GM23338 (cell line): ENCODE measurements at regions not wholly inside any gene's neighbourhood (a gene's known extent, or its start where the extent isn't known, plus 50 kb on each side); places are given as distances from the start of the nearest gene placed in this dataset.

Experiments
- ATAC-seq: fragments of 200-7000 bp; cut with Tn5 transposase; 3 replicates; pipeline ENCODE4 v1.9.1; 2020
- DNase-seq: peaks from one replicate; pipeline ENCODE4 v3.0.0-alpha.2; 2015; ENCODE audit warnings: low spot score
- H2AFZ ChIP-seq: fragments of 200-600 bp; sonication (generic); 2 replicates; pipeline ENCODE4 v1.8.0; 2016; ENCODE audit warnings: antibody characterized with exemption, mild to moderate bottlenecking, moderate library complexity
- H3F3A ChIP-seq: fragments of 200-600 bp; sonication (generic); replicated peaks from 2 replicates; pipeline ENCODE4 v1.8.0; 2017; ENCODE audit warnings: antibody characterized with exemption, mixed run types, low read depth
- H3K27ac ChIP-seq: fragments of 200-600 bp; sonication (generic); 2 replicates; pipeline ENCODE4 v1.6.1; 2016; ENCODE audit warnings: low read depth
- H3K27me3 ChIP-seq: fragments of 200-600 bp; sonication (generic); 2 replicates; pipeline ENCODE4 v1.8.0; 2016; ENCODE audit warnings: mild to moderate bottlenecking, mixed run types, moderate library complexity; ENCODE audit not compliant: insufficient read depth
- H3K36me3 ChIP-seq: fragments of 200-600 bp; sonication (generic); 2 replicates; pipeline ENCODE4 v1.8.0; 2016; ENCODE audit warnings: mild to moderate bottlenecking; ENCODE audit not compliant: insufficient read depth
- H3K4me1 ChIP-seq: fragments of 200-600 bp; sonication (generic); 2 replicates; pipeline ENCODE4 v1.8.0; 2016; ENCODE audit warnings: mild to moderate bottlenecking, moderate library complexity; ENCODE audit not compliant: insufficient read depth
- H3K4me2 ChIP-seq: fragments of 200-600 bp; sonication (generic); 2 replicates; pipeline ENCODE4 v1.7.1; 2017; ENCODE audit warnings: mixed run types
- H3K4me3 ChIP-seq: fragments of 200-600 bp; sonication (generic); 2 replicates; pipeline ENCODE4 v1.6.1; 2016; ENCODE audit warnings: mixed run types
- H3K79me2 ChIP-seq: fragments of 200-600 bp; sonication (generic); replicated peaks from 2 replicates; pipeline ENCODE4 v1.8.0; 2017; ENCODE audit warnings: mild to moderate bottlenecking; ENCODE audit not compliant: insufficient read depth
- H3K9me2 ChIP-seq: fragments of 200-600 bp; sonication (generic); 2 replicates; pipeline ENCODE4 v1.8.0; 2017; ENCODE audit not compliant: insufficient read depth
- H4K20me1 ChIP-seq: fragments of 200-600 bp; sonication (generic); replicated peaks from 2 replicates; pipeline ENCODE4 v1.8.0; 2017; ENCODE audit warnings: mild to moderate bottlenecking; ENCODE audit not compliant: insufficient read depth
- H3K27ac Mint-ChIP-seq: 2 replicates; pipeline ENCODE4 v1.8.0; 2020; ENCODE audit warnings: inconsistent platforms, mild to moderate bottlenecking, moderate library complexity, mixed read lengths
- H3K27me3 Mint-ChIP-seq: 3 replicates; pipeline ENCODE4 v1.8.0; 2022; ENCODE audit warnings: low read depth, mild to moderate bottlenecking, moderate library complexity, mixed read lengths, inconsistent platforms; ENCODE audit not compliant: insufficient read depth, poor library complexity
- H3K36me3 Mint-ChIP-seq: 3 replicates; pipeline ENCODE4 v1.8.0; 2021; ENCODE audit warnings: low read depth, mild to moderate bottlenecking, inconsistent platforms, moderate library complexity, mixed read lengths
- H3K4me1 Mint-ChIP-seq: 3 replicates; pipeline ENCODE4 v1.8.0; 2020; ENCODE audit warnings: mild to moderate bottlenecking, inconsistent platforms, mixed read lengths
- H3K4me3 Mint-ChIP-seq: 3 replicates; pipeline ENCODE4 v1.8.0; 2021; ENCODE audit warnings: moderate library complexity, mild to moderate bottlenecking, inconsistent platforms, mixed read lengths
- H3K9me3 Mint-ChIP-seq: 3 replicates; pipeline ENCODE4 v1.8.0; 2020; ENCODE audit warnings: moderate library complexity, mild to moderate bottlenecking, inconsistent platforms, mixed read lengths
- CREB1 ChIP-seq: fragments of 250-450 bp; sonication (Bioruptor Pico); IDR thresholded peaks from 2 replicates; pipeline ENCODE4 v1.5.0; 2020; ENCODE audit warnings: low read depth, mild to moderate bottlenecking, moderate library complexity
- CTCF ChIP-seq, 2 experiments: fragments of 200-600 bp in 1 of 2; sonication (generic) in 1 of 2; conservative IDR thresholded peaks; 2 replicates each; pipeline versions ENCODE4 v1.5.1 to v1.6.1; 2016 to 2017; ENCODE audit warnings: antibody characterized with exemption in 2 of 2, low read depth in 2 of 2, mild to moderate bottlenecking in 2 of 2, moderate library complexity in 1 of 2
- ETS1 ChIP-seq: IDR thresholded peaks from 2 replicates; pipeline ENCODE4 v1.6.1; 2016; ENCODE audit warnings: antibody characterized with exemption
- EZH2 ChIP-seq: fragments of 200-600 bp; sonication (generic); IDR thresholded peaks from one replicate; pipeline ENCODE4 v1.8.0; 2017; ENCODE audit warnings: antibody characterized with exemption, mild to moderate bottlenecking, low read depth; ENCODE audit not compliant: unreplicated experiment
- EZH2phosphoT487 ChIP-seq: fragments of 200-600 bp; sonication (generic); IDR thresholded peaks from one replicate; pipeline ENCODE4 v1.8.1; 2018; ENCODE audit warnings: antibody characterized with exemption; ENCODE audit not compliant: unreplicated experiment
- JUNB ChIP-seq: IDR thresholded peaks from one replicate; pipeline ENCODE4 v1.6.1; 2016; ENCODE audit warnings: antibody characterized with exemption; ENCODE audit not compliant: unreplicated experiment
- NANOG ChIP-seq: IDR thresholded peaks from 2 replicates; pipeline ENCODE4 v1.6.1; 2016; ENCODE audit warnings: antibody characterized with exemption, borderline replicate concordance
- POLR2AphosphoS5 ChIP-seq: IDR thresholded peaks from 2 replicates; pipeline ENCODE4 v1.6.1; 2016; ENCODE audit warnings: antibody characterized with exemption, low read depth
- REST ChIP-seq: IDR thresholded peaks from one replicate; pipeline ENCODE4 v1.6.1; 2018; ENCODE audit warnings: antibody characterized with exemption; ENCODE audit not compliant: unreplicated experiment
- STAT1 ChIP-seq: IDR thresholded peaks from one replicate; pipeline ENCODE4 v1.6.1; 2016; ENCODE audit warnings: antibody characterized with exemption; ENCODE audit not compliant: unreplicated experiment
- ZNF114 ChIP-seq: fragments of 250-450 bp; sonication (Bioruptor Pico); IDR thresholded peaks from 2 replicates; pipeline ENCODE4 v1.5.0; 2020; ENCODE audit warnings: mild to moderate bottlenecking, moderate library complexity
- ZNF462 ChIP-seq: fragments of 250-450 bp; sonication (Bioruptor Pico); IDR thresholded peaks from 2 replicates; pipeline ENCODE4 v1.5.0; 2020; ENCODE audit warnings: mild to moderate bottlenecking, moderate library complexity

GRCh38 chr10:43728425-43728824 is 79.7 kb upstream of the ZNF32 start (continued):
- no peak for TF ChIP-seq ZNF462

- ATAC-seq = no peak
- TF ChIP-seq ZNF114 (CRISPR knock-in tag) (no peak), EZH2phosphoT487 (no peak), NANOG (no peak), REST (no peak), ETS1 (no peak), POLR2AphosphoS5 (no peak), CREB1 (CRISPR knock-in tag) (no peak), STAT1 (no peak), EZH2 (no peak), CTCF (conservative IDR thresholded peaks at IDR 0.05; ENCODE audit: low read depth in 2 of 2) (no peak), JUNB (no peak)
Observed at GRCh38 chr10:43727935-43728334, 79.3 kb upstream of the ZNF32 start.

More at GRCh38 chr10:43727935-43728334, 79.3 kb upstream of the ZNF32 start:
- peaks cover 58% of the 10 kb centered on the region for H3K9me3 Mint-ChIP-seq
- H3K27me3 Mint-ChIP-seq = no peaks in the 10 kb centered on the region
- no peaks in the 10 kb centered on the region for H3K4me1 Mint-ChIP-seq
- Histone ChIP-seq H3K4me3 (no peak overlapping the region), H3K4me1 (no peaks in the 10 kb centered on the region), H3F3A (no peaks in the 10 kb centered on the region), H3K27me3 (no peaks in the 10 kb centered on the region), H3K27ac (no peak overlapping the region), H2AFZ (0 out of 2 replicates have a peak overlapping the region, but pooled peaks have one; percentile 1), H3K9me2 (0 out of 2 replicates have a peak, but pooled peaks cover 3% of the 10 kb centered on the region), H3K4me2 (no peak overlapping the region), H3K36me3 (no peaks in the 10 kb centered on the region), H4K20me1 (no peaks in the 10 kb centered on the region), H3K79me2 (no peaks in the 10 kb centered on the region)
- H3K27ac Mint-ChIP-seq = no peak overlapping the region
- no peak overlapping the region for H3K4me3 Mint-ChIP-seq
- H3K36me3 Mint-ChIP-seq = no peaks in the 10 kb centered on the region
- DNase-seq = no peak
